ENCODE measurements at regions not wholly inside any gene's neighbourhood (a gene's known extent, or its start where the extent isn't known, plus 50 kb on each side); places are given as distances from the start of the nearest gene placed in this dataset.

DNA sequence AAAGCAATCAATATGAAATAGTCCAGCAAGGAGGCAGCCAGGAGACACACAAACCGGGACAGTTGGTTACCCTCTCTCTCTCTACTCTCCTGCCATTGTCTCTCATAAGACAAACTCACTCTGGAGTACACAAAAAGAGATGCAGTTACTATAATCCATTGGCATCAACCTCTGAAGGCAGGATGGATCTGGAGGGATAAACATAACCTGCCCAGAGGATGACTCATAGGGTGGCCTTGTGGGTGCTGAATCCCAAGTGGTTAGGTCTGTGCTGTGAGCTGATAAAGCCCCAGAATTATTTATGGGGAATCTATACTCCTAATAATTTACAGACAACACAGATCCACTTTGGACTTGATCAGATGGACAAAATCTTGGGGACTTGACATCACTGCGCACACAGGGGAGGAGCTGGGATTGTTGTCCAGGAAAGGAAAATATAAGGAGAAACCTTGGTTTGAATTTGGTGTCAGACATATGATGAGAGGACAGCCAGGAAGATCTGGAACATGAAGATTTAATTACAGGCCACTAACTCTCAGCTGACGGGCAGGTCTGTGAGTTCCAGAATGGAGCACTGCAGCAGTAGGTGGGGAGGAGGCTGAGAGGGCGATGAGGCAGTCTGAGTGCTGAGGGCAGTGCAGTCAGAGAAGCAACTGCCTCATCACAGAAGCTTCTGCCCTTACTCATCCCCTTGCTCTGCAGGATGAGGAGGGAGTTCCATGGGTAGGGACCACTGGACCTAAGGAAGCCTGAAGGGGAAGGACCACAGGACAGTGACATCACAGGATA, 113.9 kb upstream of the PRSS58 start:
- no peak for DNase-seq (ENCODE audit: low spot score)

DNA sequence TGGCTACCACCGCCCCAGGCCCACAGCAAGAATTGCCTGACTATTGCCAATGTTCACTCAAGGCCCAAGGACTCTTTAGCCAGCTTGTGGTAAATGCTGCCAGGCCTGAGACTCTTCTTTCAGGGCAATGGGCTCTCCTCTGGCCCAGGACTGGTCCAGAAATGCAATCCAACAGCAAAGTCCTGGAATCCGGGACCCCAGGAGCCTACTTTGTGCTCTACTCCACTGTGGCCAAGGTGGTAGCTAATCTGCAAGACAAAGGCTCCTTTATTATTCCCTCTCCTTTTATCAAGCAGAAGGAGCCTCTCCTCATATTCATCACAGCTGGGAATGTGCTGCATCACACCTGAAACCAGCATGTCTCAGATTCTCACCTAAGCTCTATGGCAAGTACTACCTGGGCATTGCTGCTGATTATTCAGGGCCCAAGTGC, 107.6 kb upstream of the PRSS58 start:
- no peak for DNase-seq (ENCODE audit: low spot score)

DNA sequence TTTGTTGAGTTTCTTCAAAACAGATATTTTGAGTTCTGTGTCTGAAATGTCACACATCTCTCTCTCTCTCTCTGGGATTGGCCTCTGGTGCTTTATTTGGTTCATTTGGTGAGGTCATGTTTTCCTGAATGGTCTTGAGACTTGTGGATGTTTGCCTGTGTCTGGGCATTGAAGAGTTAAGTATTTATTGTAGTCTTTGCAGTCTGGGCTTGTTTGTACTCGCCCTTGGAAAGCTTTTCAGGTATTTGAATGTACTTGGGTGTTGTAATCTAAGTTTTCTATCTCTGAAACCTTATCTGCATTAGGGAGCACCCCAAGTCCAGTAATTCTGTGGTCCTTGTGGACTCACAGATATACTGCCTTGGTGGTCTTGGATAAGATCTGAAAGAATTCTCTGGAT, 106.7 kb upstream of the PRSS58 start:
- no peak for DNase-seq (ENCODE audit: low spot score)

DNA sequence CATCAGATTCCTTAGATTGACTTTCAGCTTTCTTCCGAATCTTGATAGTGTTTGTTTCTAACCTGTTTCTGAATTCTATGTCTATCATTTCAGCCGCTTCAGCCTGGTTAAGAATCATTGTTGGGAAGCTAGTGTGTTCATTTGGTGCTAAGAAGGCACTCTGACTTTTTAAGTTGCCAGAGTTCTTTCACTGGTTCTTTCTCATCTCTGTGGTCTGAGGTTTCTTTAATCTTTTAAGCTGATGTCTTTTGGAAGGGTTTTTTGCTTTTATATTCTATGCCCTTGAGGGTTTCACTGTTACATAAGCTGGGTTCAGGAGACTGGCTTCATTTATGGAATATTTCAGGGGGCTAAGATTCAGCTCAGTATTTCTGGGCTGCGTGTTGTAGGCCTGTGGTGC, 104.5 kb upstream of the PRSS58 start:
- no peak for DNase-seq (ENCODE audit: low spot score)

DNA sequence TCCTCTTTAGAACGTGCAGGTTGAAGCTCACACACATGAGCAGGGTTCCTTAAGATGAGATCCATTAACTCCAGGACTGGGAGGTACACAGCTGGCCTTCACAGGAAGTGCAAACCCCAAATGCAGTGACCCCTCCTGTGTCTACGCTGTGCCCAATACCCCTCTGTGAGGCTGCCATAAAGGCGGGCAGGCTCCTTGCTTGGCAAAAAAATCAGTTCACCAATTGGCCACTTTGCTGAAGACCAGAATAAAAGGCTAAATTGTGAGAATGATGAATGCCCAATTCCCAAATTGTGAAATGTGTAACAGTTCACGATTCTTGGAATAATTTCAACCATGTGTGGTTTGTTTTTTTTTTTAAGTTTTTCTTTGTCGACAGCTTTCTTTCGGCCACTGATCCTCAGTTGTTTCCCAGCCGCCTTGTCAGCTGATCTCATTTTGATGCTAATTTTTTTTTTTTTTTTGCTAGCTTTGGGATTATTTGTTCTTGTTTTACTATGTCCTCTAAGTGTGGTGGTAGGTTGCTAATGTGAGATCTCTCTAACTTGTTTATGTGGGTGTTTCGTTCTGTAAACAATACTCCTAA, 101.9 kb upstream of the PRSS58 start:
- DNase-seq (ENCODE audit: low spot score), result no peak

DNA sequence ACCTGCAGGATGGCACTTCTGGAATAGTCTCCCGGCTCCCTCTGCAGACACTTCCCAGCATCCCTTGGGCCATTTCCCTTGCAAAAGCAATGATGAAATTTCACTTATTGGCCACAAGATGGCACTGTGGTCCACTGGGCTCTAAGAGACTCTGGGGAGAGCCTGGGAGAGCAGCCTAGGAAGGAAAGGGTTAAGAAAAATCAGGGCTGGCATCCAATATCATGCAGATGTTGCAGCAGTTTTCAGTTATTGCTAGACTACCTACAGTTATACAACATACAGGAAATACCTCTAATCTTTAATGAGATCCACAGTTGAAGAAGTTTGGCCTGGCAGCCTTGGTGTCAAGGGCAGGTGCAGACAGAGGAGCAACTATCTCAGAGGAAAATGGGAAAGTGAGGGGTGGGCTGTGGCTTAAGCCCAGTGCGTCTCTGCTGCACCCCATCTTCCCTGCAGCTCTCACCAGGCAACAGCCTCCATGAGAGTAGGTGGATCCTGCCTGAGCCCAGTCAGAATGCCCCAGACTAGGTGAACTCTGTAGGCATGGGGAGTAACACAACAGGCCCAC, 100.2 kb upstream of the PRSS58 start:
- peak; percentile 64 for DNase-seq (ENCODE audit: low spot score)

DNA sequence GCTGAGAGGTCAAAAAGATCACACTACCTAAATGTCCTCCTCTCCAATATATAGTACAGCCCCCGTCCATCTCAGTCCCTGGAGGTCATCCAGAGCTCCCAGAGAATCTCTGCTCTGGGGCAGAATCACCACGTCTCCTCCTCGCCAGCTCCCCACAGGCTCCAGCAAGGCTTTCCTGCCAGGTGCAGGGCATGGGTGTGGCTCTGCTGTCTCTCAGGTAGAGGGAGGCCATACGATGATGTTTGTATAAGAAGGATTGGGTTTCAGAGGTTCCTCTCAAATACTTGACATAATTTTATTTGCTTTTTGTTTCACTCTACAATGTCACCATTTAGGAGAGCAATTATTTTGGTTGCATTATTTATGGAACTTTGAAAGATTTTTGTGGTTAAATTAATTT, 98.3 kb upstream of the PRSS58 start:
- no peak for DNase-seq (ENCODE audit: low spot score)

DNA sequence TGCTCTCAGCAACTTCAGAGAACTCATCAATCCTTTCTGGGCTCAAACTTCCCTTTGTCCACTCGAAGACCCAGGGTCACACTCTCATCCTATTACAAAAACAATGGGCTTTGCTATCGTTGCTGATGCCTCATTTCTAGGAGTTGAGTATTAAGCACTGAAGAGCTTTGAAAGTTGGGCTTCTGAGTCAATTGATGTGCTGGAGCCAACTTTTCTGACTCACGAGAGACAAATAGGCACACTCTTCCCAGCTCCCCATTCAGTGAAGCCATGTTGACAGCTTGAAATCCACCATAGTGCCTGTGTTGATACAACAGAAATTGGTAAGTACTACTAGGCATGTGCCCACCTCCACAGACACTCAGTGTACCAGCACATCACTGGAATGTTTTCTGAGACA, 97.5 kb upstream of the PRSS58 start:
- DNase-seq (ENCODE audit: low spot score), result peak; percentile 21

DNA sequence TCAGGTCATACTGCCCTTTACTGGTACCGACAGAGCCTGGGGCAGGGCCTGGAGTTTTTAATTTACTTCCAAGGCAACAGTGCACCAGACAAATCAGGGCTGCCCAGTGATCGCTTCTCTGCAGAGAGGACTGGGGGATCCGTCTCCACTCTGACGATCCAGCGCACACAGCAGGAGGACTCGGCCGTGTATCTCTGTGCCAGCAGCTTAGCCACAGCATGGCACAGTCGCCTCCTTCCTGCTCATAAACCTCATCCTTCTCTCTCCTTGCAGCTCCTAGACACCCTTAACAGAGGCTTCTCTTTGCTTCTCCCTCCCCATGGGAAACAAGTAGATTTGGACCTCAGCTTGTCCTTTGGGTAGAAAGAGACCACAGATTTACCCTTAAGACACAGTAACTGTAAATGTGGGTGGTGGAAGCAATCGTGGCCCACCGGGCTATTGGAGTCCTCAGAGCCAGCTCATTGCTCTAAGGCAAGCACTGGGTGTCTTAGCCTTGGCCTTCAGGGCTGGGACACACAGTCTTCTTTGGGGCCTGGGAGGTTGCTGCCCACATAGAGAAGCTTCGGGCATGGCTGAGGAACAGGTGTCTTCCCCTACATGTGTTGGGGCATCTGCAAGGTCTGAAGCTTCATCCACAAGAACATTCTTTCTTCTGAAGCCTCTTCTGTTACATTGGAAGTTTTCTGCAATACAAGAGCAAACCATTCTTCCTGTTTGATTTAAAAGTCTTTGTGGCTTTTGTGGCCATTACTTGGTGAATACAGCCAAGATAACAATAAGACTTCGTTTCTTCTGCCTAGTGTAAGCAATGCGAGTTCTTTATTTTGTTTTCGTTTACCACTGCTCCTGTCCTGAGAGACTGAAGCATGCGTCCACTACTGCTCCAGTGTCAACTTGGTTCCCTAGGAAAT, 95.5 kb upstream of the PRSS58 start:
- DNase-seq (ENCODE audit: low spot score), result no peak

DNA sequence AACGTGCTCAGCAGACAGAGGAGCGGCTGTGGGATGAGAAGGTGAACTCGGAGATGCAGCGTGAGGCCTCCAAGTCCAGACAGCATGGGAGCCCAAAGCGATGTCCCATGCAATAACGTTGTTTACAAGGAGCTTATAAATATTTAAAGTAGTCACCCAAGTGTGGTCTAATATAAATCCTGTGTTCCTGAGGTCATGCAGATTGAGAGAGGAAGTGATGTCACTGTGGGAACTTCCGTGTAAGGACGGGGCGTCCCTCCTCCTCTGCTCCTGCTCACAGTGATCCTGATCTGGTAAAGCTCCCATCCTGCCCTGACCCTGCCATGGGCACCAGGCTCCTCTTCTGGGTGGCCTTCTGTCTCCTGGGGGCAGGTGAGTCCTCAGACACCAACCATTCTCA, 94.7 kb upstream of the PRSS58 start:
- no peak for DNase-seq (ENCODE audit: low spot score)

DNA sequence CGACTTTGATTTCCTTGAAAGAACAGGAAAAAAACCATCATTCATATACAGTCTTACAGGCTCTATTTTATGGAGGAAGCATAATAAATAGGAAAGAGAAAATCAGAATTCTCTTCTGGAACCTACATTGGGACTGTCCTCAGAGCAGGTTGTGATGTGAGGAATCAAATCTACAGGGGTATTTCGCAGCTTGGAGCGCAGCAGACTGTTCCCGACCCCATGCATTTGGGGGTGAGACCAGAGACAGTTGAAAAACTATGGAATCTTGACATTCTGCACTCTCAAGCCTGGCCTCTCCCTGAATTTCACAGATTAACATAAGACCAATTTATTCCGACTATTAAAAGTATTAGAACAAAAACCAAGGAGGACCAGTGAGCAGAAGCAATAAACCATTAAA, 93.3 kb upstream of the PRSS58 start:
- DNase-seq (ENCODE audit: low spot score), result no peak

DNA sequence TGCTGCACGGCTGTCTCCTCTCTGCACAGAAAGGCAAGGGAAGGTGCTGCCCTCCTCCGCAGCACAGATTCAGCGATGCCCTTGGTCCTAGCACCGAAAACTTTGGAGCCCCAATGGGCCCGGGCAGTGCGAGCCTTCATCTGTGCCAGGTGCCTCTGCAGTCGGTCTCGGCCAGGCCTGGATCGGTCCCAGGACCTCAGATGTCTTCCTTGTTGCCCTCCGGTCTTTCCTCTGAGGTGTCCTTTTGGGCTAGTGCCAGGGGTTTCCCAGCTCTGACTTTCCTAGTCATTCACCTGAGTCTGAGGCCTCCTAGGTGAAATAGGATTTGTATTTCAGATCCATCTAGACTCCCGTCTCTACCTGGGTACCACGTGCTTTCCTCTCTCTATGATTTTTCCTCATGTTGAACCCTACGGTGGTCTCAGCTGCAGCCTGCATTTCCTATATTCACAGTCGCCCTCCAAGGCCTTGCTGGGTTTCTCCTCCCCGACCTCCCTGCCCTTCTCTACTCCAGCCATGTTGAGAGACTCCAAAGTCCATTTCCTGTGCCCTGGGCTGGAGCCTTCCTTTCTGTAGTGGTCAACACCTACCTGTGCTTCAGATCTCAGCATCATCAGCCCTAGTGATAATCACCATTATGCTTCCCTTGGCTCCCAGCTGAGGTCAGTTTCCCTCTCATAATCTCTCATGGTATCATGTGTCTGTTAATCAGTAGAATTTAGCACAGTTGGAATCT, 92.0 kb upstream of the PRSS58 start:
- DNase-seq (ENCODE audit: low spot score), result no peak

DNA sequence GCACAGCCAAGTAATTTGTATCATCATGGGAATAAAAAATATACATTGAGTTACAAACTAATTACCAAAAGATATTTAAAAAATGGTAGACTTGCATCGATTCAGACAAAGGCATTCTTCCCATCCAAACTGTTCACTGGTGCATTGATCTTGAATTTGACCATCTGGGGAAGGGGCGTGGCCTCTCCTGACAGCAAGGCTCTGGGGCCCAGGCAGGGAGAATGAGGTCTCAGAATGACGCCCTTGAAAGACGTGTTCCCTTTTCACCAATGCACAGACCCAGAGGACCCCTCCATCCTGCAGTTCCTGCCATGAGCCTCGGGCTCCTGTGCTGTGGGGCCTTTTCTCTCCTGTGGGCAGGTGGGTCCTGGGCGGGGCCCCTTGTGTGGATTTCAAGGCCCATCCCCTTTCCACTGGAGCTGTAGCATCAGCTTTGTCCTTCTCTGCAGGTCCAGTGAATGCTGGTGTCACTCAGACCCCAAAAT, 91.1 kb upstream of the PRSS58 start:
- DNase-seq (ENCODE audit: low spot score), result no peak

DNA sequence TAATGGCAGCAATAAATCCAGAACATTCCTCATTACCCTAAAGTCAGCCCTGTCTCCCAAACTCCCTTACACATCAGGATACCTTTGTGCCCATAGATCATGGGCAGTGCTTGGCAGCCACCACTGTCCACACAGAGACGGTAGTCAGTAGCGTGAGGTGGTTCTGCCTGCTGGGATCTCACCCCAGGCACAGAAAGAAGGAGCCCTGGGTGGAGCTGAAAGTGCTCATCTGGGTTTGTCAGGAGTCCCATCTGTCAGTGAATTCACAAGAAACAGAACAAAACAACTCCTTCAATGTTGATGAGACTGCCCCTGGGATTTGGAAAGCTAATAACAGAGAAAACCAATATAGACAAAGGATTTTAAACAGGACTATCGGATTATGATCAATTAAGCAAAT, 90.2 kb upstream of the PRSS58 start:
- DNase-seq (ENCODE audit: low spot score), result no peak

DNA sequence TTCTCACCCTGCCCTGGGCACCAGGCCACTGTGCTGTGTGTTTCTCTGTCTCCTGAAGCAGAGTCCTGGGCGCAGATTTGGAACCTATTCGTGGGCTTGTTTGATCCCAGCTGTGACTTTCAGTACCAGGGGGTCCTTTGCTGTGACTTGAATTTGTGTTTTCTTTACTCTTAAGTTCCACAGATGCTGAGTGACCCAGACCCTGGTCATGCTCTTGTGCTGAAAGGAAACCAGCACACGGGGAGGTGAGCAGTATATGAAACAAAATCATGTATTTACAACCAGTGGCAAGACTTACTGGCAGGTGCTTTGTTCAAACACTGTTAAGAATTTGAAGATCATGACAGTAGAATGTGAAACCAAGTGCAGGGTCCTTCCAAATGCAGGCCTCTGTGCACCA, 89.2 kb upstream of the PRSS58 start:
- DNase-seq (ENCODE audit: low spot score), result no peak

DNA sequence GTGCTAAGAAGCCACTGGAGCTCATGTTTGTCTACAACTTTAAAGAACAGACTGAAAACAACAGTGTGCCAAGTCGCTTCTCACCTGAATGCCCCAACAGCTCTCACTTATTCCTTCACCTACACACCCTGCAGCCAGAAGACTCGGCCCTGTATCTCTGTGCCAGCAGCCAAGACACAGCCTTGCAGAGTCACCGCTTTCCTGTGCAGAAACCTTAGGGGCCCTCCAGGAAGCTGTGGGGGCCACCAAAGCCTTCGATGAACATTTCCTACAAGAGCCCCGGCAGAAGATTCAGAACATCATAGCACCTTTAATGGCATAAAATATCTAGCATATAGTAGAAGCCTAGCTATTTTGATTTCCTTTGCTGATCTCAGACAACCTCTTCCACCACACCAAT, 88.0 kb upstream of the PRSS58 start:
- no peak for DNase-seq (ENCODE audit: low spot score)

DNA sequence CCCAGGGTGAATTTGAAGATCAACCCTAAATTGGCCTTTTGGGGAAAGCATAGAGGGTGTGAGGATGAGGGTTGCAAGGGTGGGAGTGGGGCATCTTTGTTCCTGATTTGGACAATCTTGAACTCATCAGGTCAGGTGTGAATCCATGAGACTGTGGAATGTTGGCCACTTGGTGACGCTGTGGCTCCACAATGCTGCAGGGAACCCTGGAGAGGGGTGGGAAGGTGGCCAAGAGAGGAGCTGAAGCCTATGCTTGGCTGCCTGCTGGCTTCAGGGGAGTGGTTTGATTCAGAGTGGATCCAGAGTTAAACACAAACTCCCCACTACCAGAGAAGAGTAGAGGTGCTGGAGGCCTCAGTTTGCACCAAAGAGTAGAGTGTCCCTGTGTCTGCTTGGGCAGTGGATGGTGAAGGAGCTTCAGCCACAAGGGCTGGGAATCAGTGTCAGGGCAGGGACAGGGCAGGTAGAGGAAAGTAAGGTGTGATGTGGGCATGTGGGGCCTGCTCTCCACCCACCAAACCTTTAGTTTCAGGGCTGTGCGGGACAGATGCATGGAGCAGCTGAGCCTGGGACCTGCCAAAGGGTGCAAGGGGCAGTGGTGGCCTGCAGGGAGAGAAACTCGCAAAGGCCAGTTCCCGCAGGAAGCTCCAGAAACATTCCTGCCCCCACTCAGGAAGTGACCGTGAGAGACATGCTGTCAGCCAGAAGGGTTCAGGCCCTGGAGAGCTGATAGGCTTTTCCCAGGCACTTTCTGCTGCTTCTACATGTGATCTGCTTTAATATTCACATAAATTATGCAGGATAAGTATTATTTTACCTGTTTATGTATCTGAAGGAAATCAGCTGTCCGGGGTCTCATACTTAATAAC, 81.0 kb upstream of the PRSS58 start:
- peak; percentile 52 for DNase-seq (ENCODE audit: low spot score)

DNA sequence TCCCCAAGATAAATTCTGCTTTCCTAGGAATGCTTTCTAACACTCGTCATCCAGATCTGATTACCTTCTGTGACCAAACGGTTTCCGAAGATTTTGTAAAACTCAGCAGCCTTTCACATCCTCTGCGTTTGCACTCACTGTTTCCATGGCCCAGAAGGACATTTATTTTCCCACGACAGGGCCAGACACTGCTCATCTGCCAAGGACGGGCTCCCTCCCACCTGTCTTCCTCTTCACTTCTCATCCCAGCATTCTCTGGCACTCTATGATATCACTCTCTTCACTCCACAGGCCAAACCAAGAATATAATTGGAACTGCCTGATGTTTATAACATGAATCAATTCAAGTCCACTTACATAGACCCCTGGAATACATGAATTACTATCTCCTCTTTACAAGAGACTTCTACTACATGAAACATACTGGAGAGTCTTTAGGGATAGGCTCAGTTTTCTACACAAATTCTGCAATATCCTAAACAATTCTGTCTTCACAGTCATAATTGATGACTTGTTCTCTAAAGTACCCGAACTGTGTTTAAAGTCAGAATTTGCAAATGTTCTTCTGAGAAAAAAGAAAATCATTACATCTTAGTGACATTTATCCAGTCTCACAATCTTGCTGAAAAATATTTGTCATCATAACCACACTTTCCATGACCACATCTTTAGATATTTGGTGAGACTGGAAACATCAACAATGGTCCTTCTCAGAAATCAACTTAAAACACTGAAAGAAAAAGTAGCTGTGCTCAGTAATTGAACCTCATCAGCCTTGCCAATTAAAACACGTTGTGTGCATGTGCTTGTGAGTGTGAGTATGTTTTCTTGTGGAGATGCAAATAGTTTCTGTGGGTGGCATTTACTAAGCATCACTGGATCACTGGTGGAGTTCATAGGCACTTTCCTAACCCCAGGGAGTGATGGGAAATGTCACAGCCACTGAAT, 79.5 kb upstream of the PRSS58 start:
- no peak for DNase-seq (ENCODE audit: low spot score)

DNA sequence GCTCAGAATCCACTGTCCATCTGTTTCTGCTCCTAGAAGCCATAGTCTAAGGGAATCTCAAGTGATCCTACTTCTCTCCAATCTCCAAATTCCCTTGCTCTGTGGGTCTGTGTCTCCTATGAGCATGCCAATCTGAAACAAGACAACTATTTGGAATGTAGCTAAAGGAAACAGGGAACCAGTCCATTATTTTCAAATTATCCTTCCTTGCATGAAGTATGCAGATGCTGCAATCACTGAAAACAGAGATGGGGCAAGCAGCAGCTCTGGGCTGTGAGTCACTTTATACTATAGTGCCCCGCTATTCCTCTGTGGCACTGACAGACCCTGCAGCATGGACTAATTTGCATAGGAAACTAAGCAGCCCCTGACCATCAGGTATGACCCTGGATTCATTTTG, 76.9 kb upstream of the PRSS58 start:
- DNase-seq (ENCODE audit: low spot score), result no peak
